Upper lobe of left lung (tissue), 4 donors: ENCODE measurements at regions not wholly inside any gene's neighbourhood (a gene's known extent, or its start where the extent isn't known, plus 50 kb on each side); places are given as distances from the start of the nearest gene placed in this dataset.
"Not testable (repeated sequence)": the region's sequence is repeated elsewhere in the genome, so short reads cannot be mapped to it uniquely, and the experiment has no call there.

Experiments used
- POLR2A ChIP-seq, 4 donors: fragments of 450-650 bp; IDR thresholded peaks; one replicate each; pipeline ENCODE4 v1.5.1; 2016 to 2017; ENCODE audit warnings: antibody characterized with exemption in 4 of 4, mild to moderate bottlenecking in 2 of 4
- POLR2AphosphoS5 ChIP-seq, 2 donors: sonication (generic); formaldehyde crosslinking; IDR thresholded peaks; one replicate each; pipeline ENCODE4 v1.5.1; 2017; ENCODE audit warnings: antibody characterized with exemption in 2 of 2
- TF ChIP-seq, protein P1 (sequence below), 6 experiments: fragments of 450-650 bp in 4 of 6; fragments of 200-600 bp in 2 of 6; sonication (generic) in 2 of 6; IDR thresholded peaks; one replicate each; pipeline ENCODE4 v1.5.1; 2016 to 2019; ENCODE audit warnings: antibody characterized with exemption in 6 of 6

DNA sequence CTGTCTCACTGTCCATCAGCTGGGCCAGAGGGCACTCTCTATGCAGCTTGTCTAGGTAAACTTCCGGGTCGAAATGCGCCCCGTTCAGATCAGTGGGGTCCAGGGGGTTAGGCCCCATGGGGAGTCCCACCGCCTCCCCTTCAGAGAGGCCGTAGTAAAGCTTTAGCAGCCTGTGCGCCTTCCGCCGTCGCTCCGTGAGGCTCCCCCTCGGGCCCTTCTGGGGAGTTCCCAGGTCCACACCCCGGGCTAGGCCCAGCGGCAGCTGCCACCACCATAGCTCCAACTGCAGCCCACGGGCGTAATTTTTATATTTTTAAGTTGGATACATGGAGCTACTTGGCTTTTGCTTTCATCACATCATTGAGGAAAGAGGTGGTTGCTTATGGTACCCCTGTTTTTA, 73.7 kb upstream of the FRG2C start:
- TF ChIP-seq, protein P1, sequence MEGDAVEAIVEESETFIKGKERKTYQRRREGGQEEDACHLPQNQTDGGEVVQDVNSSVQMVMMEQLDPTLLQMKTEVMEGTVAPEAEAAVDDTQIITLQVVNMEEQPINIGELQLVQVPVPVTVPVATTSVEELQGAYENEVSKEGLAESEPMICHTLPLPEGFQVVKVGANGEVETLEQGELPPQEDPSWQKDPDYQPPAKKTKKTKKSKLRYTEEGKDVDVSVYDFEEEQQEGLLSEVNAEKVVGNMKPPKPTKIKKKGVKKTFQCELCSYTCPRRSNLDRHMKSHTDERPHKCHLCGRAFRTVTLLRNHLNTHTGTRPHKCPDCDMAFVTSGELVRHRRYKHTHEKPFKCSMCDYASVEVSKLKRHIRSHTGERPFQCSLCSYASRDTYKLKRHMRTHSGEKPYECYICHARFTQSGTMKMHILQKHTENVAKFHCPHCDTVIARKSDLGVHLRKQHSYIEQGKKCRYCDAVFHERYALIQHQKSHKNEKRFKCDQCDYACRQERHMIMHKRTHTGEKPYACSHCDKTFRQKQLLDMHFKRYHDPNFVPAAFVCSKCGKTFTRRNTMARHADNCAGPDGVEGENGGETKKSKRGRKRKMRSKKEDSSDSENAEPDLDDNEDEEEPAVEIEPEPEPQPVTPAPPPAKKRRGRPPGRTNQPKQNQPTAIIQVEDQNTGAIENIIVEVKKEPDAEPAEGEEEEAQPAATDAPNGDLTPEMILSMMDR (IDR thresholded peaks at IDR 0.05) = not testable (repeated sequence)
- TF ChIP-seq POLR2A, POLR2AphosphoS5 (IDR thresholded peaks at IDR 0.05): not testable (repeated sequence)
